ENCODE measurements at regions not wholly inside any gene's neighbourhood (a gene's known extent, or its start where the extent isn't known, plus 50 kb on each side); places are given as distances from the start of the nearest gene placed in this dataset.
A peak's percentile ranks its signal among the peaks of the same experiment; 100 is the strongest.

- Histone ChIP-seq H3K4me3 (peak overlapping the region; percentile 51), H3K9ac (peak overlapping the region; percentile 50)
Measured at GRCh38 chr10:4384245-4384644, 441.8 kb upstream of the AKR1E2 start.

GRCh38 chr10:4383651-4384098, 442.3 kb upstream of the AKR1E2 start:
- no peaks in the 10 kb centered on the region for H3K79me2 ChIP-seq (ENCODE audit: insufficient read depth)
- TF ChIP-seq EZH2phosphoT487 (IDR thresholded peaks at IDR 0.05; ENCODE audit: insufficient read depth, low read depth): no peak
- TF ChIP-seq EZH2 (IDR thresholded peaks at IDR 0.05; ENCODE audit: insufficient read depth, poor library complexity, severe bottlenecking): no peak
- H3K27ac ChIP-seq: peak overlapping the region; percentile 9; the same call in 1 of the 2 replicates
- 3 to 7% methylated on average over 4 of the region's 4 CpGs for WGBS, 2 experiments (ENCODE audit: low coverage in 1 of 2, low lambda C conversion rate in 2 of 2, missing lambda C conversion rate in 2 of 2)
- peak overlapping the region; percentile 51 for H3K4me3 ChIP-seq
- H3K9me2 ChIP-seq (ENCODE audit: insufficient read depth): no peaks in the 10 kb centered on the region
- peak; percentile 33 for DNase-seq
- no peaks in the 10 kb centered on the region for H3K36me3 ChIP-seq (ENCODE audit: low read depth)
- peak overlapping the region; percentile 84 for H3K4me2 ChIP-seq (ENCODE audit: unreplicated experiment)
- peak overlapping the region; percentile 50 for H3K9ac ChIP-seq
- no peaks in the 10 kb centered on the region for H3F3A ChIP-seq (ENCODE audit: insufficient read depth)
- no peaks in the 10 kb centered on the region for H3K27me3 ChIP-seq (replicated peaks; ENCODE audit: insufficient read depth)
- no peaks in the 10 kb centered on the region for H4K20me1 ChIP-seq (ENCODE audit: insufficient read depth)
- in situ Hi-C loops (cut with MboI): no loop called here
- peak overlapping the region; percentile 70 for H2AFZ ChIP-seq
- no peaks in the 10 kb centered on the region for H3K9me3 ChIP-seq (ENCODE audit: low read depth)
- H3K4me1 ChIP-seq (ENCODE audit: insufficient read depth): peaks cover 18% of the 10 kb centered on the region

More at GRCh38 chr10:4384245-4384644, 441.8 kb upstream of the AKR1E2 start:
- Histone ChIP-seq H3K9me3 (ENCODE audit: low read depth) (no peaks in the 10 kb centered on the region), H3K27me3 (replicated peaks; ENCODE audit: insufficient read depth) (no peaks in the 10 kb centered on the region), H3K4me2 (ENCODE audit: unreplicated experiment) (peak overlapping the region; percentile 84), H3K79me2 (ENCODE audit: insufficient read depth) (no peaks in the 10 kb centered on the region), H3K36me3 (ENCODE audit: low read depth) (no peaks in the 10 kb centered on the region), H3K4me1 (ENCODE audit: insufficient read depth) (peaks cover 18% of the 10 kb centered on the region), H4K20me1 (ENCODE audit: insufficient read depth) (no peaks in the 10 kb centered on the region), H3K9me2 (ENCODE audit: insufficient read depth) (no peaks in the 10 kb centered on the region), H3K27ac (peak overlapping the region; percentile 9; the same call in 1 of the 2 replicates), H2AFZ (peak overlapping the region; percentile 70), H3F3A (ENCODE audit: insufficient read depth) (no peaks in the 10 kb centered on the region)
- DNase-seq: peak; percentile 32
- 13 to 19% methylated on average over 4 of the region's 4 CpGs for WGBS, 2 experiments (ENCODE audit: low coverage in 1 of 2, low lambda C conversion rate in 2 of 2, missing lambda C conversion rate in 2 of 2)
- in situ Hi-C loops (cut with MboI): no loop called here
- no peak for TF ChIP-seq EZH2phosphoT487 (IDR thresholded peaks at IDR 0.05; ENCODE audit: insufficient read depth, low read depth)
- no peak for TF ChIP-seq EZH2 (IDR thresholded peaks at IDR 0.05; ENCODE audit: insufficient read depth, poor library complexity, severe bottlenecking)

GRCh38 chr10:4382811-4383210, 443.2 kb upstream of the AKR1E2 start:
- Histone ChIP-seq H3K4me1 (ENCODE audit: insufficient read depth) (peaks cover 18% of the 10 kb centered on the region), H3K9ac (no peak overlapping the region), H3K36me3 (ENCODE audit: low read depth) (no peaks in the 10 kb centered on the region), H3K9me3 (ENCODE audit: low read depth) (no peaks in the 10 kb centered on the region), H3K9me2 (ENCODE audit: insufficient read depth) (no peaks in the 10 kb centered on the region), H3K27me3 (replicated peaks; ENCODE audit: insufficient read depth) (no peaks in the 10 kb centered on the region), H3K79me2 (ENCODE audit: insufficient read depth) (no peaks in the 10 kb centered on the region), H3K4me2 (ENCODE audit: unreplicated experiment) (no peak overlapping the region), H2AFZ (no peak overlapping the region), H3F3A (ENCODE audit: insufficient read depth) (no peaks in the 10 kb centered on the region), H3K4me3 (no peak overlapping the region), H4K20me1 (ENCODE audit: insufficient read depth) (no peaks in the 10 kb centered on the region), H3K27ac (no peak overlapping the region)
- in situ Hi-C loops (cut with MboI): no loop called here
- TF ChIP-seq EZH2phosphoT487 (IDR thresholded peaks at IDR 0.05; ENCODE audit: insufficient read depth, low read depth) (no peak), EZH2 (IDR thresholded peaks at IDR 0.05; ENCODE audit: insufficient read depth, poor library complexity, severe bottlenecking) (no peak)
- 0 to 11% methylated on average over 1 of the region's 1 CpG for WGBS, 2 experiments (ENCODE audit: low coverage in 1 of 2, low lambda C conversion rate in 2 of 2, missing lambda C conversion rate in 2 of 2)
- DNase-seq: no peak

DNA sequence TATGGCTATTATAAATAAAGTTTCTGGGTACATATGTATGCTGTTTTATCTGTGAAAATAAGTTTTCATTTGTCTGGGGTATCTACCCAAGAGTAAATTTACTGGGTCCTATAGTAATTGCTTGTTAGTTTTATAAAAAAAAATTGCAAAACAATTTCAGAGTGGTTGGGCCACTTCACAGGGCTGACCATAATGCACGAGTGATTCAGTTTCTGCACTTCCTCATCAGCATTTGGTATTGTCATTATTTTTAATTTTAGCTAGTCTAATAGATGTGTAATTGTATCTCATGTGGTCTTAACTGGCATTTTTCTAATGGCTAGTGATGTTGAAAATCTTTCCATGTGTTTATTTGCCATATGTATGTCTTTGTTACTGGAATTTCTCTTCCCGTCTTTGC, 452.4 kb upstream of the AKR1E2 start:
- no peak overlapping the region for H3K4me3 ChIP-seq
- no peak for TF ChIP-seq EZH2 (IDR thresholded peaks at IDR 0.05; ENCODE audit: insufficient read depth, poor library complexity, severe bottlenecking)
- no peak for TF ChIP-seq EZH2phosphoT487 (IDR thresholded peaks at IDR 0.05; ENCODE audit: insufficient read depth, low read depth)
- H3K4me1 ChIP-seq (ENCODE audit: insufficient read depth): peaks cover 22% of the 10 kb centered on the region
- H3K4me2 ChIP-seq (ENCODE audit: unreplicated experiment): no peak overlapping the region
- 92 to 100% methylated on average over 2 of the region's 2 CpGs for WGBS, 2 experiments (ENCODE audit: low coverage in 1 of 2, low lambda C conversion rate in 2 of 2, missing lambda C conversion rate in 2 of 2)
- no peaks in the 10 kb centered on the region for H3K9me2 ChIP-seq (ENCODE audit: insufficient read depth)
- DNase-seq: no peak
- H3F3A ChIP-seq (ENCODE audit: insufficient read depth): peaks cover 16% of the 10 kb centered on the region
- no peak overlapping the region for H3K27ac ChIP-seq
- in situ Hi-C loops (cut with MboI): loop anchor here (25.0 kb wide), 1 partner anchor 389 kb away; no protein-coding TSS in a partner anchor
- no peak overlapping the region for H3K9ac ChIP-seq
- no peaks in the 10 kb centered on the region for H3K9me3 ChIP-seq (ENCODE audit: low read depth)
- H3K36me3 ChIP-seq (ENCODE audit: low read depth): no peaks in the 10 kb centered on the region
- no peak overlapping the region for H2AFZ ChIP-seq
- H3K27me3 ChIP-seq (replicated peaks; ENCODE audit: insufficient read depth): no peaks in the 10 kb centered on the region
- H3K79me2 ChIP-seq (ENCODE audit: insufficient read depth): no peaks in the 10 kb centered on the region
- H4K20me1 ChIP-seq (ENCODE audit: insufficient read depth): no peaks in the 10 kb centered on the region
